ENCODE measurements at regions not wholly inside any gene's neighbourhood (a gene's known extent, or its start where the extent isn't known, plus 50 kb on each side); places are given as distances from the start of the nearest gene placed in this dataset.

DNA sequence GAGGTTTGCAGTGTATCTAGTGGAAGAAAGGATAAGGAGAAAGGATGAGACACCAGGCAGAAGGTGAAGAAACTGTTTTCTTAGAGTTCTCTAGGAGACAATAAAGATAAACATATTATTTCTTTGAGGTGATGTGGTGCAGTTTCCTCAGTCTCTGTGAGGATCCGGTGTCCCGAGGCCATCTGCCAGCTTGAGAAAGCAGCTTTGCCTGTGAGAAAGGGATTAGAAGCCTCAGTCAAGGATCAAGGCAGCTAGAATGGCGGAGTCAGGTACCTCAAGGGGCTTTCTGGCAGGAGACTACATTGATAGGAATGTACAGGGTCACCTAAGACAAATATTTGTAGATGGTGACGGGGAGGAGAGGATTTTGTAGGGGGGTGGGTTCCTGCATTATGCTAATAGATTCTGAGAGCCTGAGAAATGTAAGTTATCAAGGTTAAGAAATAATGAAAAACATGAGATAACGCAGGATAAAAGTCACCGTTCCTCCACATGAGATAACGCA lies 103.9 kb upstream of the MB21D2 start:
- ChIA-PET POLR2A (no interaction called here), CTCF (no interaction called here)

DNA sequence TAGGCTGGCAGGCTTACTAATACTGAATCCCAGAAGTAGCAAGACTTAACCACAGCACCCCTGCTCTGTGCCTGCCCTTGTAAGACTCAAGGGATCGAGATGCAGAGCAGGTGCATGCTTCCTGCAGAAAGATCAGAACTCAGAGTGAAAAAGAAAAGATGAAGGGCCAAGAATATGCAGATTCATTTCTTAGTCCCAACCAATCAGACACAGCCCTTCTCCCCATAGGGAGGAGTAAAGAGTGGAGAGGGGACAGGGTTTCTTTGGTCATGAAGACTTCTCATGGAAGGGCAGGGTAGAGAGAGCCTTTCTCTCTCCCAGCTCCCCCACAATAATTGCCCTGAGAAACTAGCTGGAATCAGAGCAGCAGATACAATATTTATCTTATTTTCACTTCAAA lies 105.6 kb upstream of the MB21D2 start:
- H3K4me3 ChIP-seq (ENCODE audit: low read depth, low read length), result no peak overlapping the region
- TF ChIP-seq, protein P1, sequence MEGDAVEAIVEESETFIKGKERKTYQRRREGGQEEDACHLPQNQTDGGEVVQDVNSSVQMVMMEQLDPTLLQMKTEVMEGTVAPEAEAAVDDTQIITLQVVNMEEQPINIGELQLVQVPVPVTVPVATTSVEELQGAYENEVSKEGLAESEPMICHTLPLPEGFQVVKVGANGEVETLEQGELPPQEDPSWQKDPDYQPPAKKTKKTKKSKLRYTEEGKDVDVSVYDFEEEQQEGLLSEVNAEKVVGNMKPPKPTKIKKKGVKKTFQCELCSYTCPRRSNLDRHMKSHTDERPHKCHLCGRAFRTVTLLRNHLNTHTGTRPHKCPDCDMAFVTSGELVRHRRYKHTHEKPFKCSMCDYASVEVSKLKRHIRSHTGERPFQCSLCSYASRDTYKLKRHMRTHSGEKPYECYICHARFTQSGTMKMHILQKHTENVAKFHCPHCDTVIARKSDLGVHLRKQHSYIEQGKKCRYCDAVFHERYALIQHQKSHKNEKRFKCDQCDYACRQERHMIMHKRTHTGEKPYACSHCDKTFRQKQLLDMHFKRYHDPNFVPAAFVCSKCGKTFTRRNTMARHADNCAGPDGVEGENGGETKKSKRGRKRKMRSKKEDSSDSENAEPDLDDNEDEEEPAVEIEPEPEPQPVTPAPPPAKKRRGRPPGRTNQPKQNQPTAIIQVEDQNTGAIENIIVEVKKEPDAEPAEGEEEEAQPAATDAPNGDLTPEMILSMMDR (IDR thresholded peaks at IDR 0.05; ENCODE audit: insufficient read depth, low read depth, low read length), result no peak
- CTCF ChIA-PET, result interaction anchor here (0.9 to 2.1 kb wide), 2 partner anchors 10 to 210 kb away, joined by 3 to 8 read pairs; no protein-coding TSS in a partner anchor

More for the DNA sequence above, 103.9 kb upstream of the MB21D2 start:
- no peaks in the 10 kb centered on the region for H3K36me3 ChIP-seq (ENCODE audit: control insufficient read depth, insufficient read depth, low read length)
- TF ChIP-seq, protein P1 (IDR thresholded peaks at IDR 0.05; ENCODE audit: insufficient read depth, low read depth, low read length), result no peak
- H3K27me3 ChIP-seq (ENCODE audit: control insufficient read depth, insufficient read depth, low read length), result no peaks in the 10 kb centered on the region; the same call in 1 of the 2 replicates
- no peak overlapping the region for H3K4me3 ChIP-seq (ENCODE audit: low read depth, low read length)
- no peak for DNase-seq (ENCODE audit: low read depth)

DNA sequence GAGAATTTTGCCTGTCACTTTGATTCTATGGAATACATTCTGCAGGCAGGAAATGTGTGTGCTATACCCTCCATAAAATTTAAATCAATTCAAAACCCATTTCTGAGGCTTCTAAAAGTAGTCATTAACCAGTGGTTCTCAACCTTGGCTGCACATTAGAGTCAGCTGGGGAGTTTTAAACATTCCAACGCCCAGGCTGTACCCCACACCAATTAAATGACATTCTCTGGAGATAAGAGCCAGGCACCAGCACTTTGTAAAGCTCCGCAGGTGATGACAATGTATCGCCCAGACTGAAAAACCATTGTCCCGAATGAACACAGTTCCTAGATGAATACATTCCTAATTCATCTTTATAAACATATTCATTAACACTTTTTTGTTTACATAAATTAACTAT lies 110.6 kb upstream of the MB21D2 start:
- POLR2A ChIA-PET, result no interaction called here
- CTCF ChIA-PET, result interaction anchor here (1.2 to 2.3 kb wide), 2 partner anchors 12 to 14 kb away, joined by 3 to 9 read pairs; no protein-coding TSS in a partner anchor
- Histone ChIP-seq H3K36me3 (ENCODE audit: control insufficient read depth, insufficient read depth, low read length) (no peaks in the 10 kb centered on the region), H3K27me3 (ENCODE audit: control insufficient read depth, insufficient read depth, low read length) (peaks cover 2% of the 10 kb centered on the region), H3K4me3 (ENCODE audit: low read depth, low read length) (no peak overlapping the region)
- TF ChIP-seq, protein P1 (IDR thresholded peaks at IDR 0.05; ENCODE audit: insufficient read depth, low read depth, low read length), result no peak
- no peak for DNase-seq (ENCODE audit: low read depth)

More for the DNA sequence above, 105.6 kb upstream of the MB21D2 start:
- POLR2A ChIA-PET, result no interaction called here
- H3K27me3 ChIP-seq (ENCODE audit: control insufficient read depth, insufficient read depth, low read length), result no peaks in the 10 kb centered on the region; the same call in none of the 2 replicates
- DNase-seq (ENCODE audit: low read depth), result no peak
- no peaks in the 10 kb centered on the region for H3K36me3 ChIP-seq (ENCODE audit: control insufficient read depth, insufficient read depth, low read length)

DNA sequence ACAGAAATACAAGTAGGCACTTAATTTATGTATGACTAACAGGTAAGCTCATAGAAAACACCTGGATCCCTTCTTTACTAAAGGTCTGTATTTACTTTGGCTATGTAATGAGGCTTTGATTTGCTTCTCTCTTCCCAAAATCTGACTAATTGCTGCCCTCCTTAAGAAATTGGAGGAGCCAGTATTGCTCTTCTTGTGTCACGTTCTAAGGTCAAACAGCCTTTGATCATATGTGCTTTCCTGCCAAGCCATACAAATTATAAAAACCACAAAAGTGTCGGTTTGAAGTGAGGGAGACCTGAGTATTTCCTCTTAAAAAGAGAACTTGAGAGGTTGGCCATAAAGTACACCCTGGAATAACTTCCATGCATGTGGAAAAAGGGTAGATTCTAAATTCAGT lies 112.1 kb upstream of the MB21D2 start:
- CTCF ChIA-PET, result interaction anchor here (2.3 kb wide), 1 partner anchor 11 kb away, joined by 9 read pairs; no protein-coding TSS in a partner anchor
- POLR2A ChIA-PET, result no interaction called here

DNA sequence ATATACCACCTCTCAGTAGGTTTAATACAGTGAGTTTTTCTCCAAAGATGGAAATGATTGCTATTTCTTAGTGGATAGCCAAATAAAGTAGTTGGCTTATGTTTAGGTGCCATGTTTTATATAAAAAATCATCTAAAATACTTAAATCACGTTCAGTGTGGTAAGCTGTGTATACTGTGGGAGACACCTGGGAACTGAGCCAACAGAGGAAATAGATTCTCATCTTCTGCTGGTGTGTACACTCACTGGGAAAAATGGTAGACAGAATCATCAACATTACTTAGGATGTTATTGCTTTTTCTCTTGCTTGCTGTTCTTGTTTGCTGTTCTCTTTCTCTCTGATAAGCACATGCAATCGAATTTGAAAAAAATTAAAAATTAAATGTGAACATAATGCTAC lies 112.6 kb upstream of the MB21D2 start:
- Histone ChIP-seq H3K27me3 (ENCODE audit: control insufficient read depth, insufficient read depth, low read length) (peaks cover 2% of the 10 kb centered on the region; the same call in 1 of the 2 replicates), H3K4me3 (ENCODE audit: low read depth, low read length) (no peak overlapping the region), H3K36me3 (ENCODE audit: control insufficient read depth, insufficient read depth, low read length) (no peaks in the 10 kb centered on the region)
- no peak for DNase-seq (ENCODE audit: low read depth)
- ChIA-PET CTCF (no interaction called here), POLR2A (no interaction called here)
- TF ChIP-seq, protein P1 (IDR thresholded peaks at IDR 0.05; ENCODE audit: insufficient read depth, low read depth, low read length), result no peak

More for the DNA sequence above, 112.1 kb upstream of the MB21D2 start:
- no peak overlapping the region for H3K4me3 ChIP-seq (ENCODE audit: low read depth, low read length)
- TF ChIP-seq, protein P1 (IDR thresholded peaks at IDR 0.05; ENCODE audit: insufficient read depth, low read depth, low read length), result no peak
- no peak for DNase-seq (ENCODE audit: low read depth)
- H3K36me3 ChIP-seq (ENCODE audit: control insufficient read depth, insufficient read depth, low read length), result no peaks in the 10 kb centered on the region
- H3K27me3 ChIP-seq (ENCODE audit: control insufficient read depth, insufficient read depth, low read length), result peaks cover 2% of the 10 kb centered on the region; the same call in 1 of the 2 replicates
